Cerebellar cortex (tissue), 1 donor: ENCODE measurements at regions not wholly inside any gene's neighbourhood (a gene's known extent, or its start where the extent isn't known, plus 50 kb on each side); places are given as distances from the start of the nearest gene placed in this dataset.

Experiments used
- DNase-seq: peaks from one replicate; pipeline ENCODE4 v3.0.0-alpha.2; 2015; ENCODE audit warnings: low spot score

- DNase-seq = no peak
Observed at GRCh38 chr6:20313051-20313450, 88.6 kb upstream of the E2F3 start.

- DNase-seq = no peak
Observed at GRCh38 chr6:20313960-20314530, 87.6 kb upstream of the E2F3 start.

- DNase-seq = no peak
Observed at GRCh38 chr6:20314866-20315845, 86.5 kb upstream of the E2F3 start.

- DNase-seq = no peak
Observed at GRCh38 chr6:20317430-20317829, 84.2 kb upstream of the E2F3 start.

DNA sequence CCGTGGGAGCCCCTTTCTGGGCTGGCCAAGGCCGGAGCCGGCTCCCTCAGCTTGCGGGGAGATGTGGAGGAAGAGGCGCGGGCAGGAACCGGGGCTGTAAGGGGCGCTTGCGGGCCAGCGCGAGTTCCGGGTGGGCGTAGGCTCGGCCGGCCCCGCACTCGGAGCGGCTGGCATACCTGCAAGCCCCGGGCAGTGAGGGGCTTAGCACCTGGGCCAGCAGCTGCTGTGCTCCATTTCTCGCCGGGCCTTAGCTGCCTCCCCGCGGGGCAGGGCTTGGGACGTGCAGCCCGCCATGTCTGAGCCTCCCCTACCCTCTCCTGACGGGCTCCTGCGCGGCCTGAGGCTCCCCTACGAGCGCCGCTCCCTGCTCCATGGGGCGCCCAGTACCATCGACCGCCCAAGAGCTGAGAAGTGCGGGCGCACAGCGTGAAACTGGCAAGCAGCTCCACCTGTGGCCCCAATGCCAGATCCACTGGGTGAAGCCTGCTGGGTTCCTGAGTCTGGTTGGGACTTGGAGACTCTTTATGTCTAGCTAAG is 82.8 kb upstream of the E2F3 start:
- no peak for DNase-seq

- no peak for DNase-seq
Observed at GRCh38 chr6:20319520-20320357, 81.9 kb upstream of the E2F3 start.

- no peak for DNase-seq
Observed at GRCh38 chr6:20325641-20326421, 75.8 kb upstream of the E2F3 start.

DNA sequence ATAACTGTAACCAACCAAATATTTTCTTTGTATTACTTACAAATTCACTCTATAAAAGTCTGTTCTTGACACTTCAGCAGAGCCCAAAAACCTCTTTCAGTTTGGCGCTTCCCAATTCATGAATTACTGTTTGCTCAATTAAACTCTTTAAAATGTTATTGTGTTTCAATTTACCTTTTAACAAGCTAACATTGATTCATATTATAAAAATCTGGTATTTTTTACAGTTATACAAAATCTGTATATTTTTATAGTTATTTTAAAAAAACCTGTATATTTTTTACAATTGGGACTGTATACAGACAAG is 75.3 kb upstream of the E2F3 start:
- no peak for DNase-seq

- no peak for DNase-seq
Observed at GRCh38 chr6:20327141-20327540, 74.5 kb upstream of the E2F3 start.

- DNase-seq = no peak
Observed at GRCh38 chr6:20328266-20328923, 73.3 kb upstream of the E2F3 start.

GRCh38 chr6:20328924-20329300 is 72.8 kb upstream of the E2F3 start:
- no peak for DNase-seq

DNA sequence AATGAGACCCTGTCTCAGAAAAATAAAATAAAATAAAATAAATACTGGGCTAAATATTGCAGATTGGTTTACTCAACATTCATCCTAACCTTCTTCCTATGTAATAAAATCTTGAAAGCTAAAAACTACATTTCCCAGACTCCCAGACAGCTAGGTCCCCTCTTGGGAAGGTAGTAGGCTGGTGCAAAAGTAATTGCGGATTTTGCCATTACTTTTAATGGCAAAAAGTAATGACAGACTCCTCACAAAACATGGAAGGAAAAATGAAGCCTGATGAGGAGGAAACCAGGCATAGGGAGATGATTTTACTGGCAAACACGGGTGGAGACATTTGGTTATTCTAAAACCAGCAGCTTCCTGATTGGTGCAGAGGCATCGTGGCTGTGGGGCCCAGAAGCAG is 70.6 kb upstream of the E2F3 start:
- DNase-seq = no peak

GRCh38 chr6:20331625-20332024 is 70.1 kb upstream of the E2F3 start:
- no peak for DNase-seq

- no peak for DNase-seq
Observed at GRCh38 chr6:20332441-20333006, 69.2 kb upstream of the E2F3 start.

DNA sequence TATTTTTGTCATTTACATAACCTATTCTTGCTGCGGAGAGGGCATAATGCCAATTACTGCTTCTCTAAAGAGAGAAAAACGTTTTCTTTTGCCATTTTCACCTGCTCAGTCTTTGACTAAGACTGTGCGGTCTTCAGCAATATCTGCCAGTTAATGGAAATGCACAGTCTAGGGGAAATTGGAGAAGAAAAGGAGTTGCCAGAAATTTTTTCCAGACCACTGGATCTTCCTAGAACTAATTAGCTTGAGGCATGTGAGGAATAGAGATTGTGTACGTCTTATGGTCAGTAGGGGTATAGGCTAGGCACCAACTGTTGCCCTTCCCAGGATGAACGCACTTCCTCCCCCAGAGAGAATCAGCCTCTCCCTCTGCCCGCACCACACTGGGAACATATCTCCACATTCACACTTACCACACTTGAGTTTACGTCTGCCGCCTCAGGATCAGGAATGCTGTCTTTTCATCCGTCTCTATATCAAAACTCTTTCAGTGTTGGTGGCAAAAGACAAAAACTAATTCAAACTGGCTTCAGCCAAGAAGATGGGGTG is 67.9 kb upstream of the E2F3 start:
- peak; percentile 16 for DNase-seq

DNA sequence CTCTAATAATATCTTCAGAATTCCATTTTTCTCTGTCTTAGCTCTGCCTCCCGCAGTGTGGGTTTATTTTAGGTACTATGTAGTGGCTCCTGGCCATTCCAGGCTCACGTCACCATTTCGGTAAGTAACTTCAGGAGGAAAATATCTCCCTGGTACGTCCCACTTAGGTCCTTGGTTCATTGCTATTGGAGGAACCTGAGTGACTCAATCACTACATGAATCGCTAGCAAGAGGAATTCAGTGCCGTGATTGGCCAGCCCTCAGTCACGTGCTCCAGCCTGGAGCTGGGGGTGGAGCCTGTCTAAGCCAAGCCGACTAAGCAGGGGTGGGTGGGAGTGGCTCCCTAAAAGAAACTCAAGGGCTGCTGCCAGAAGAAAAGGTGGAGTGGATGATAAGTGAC is 67.3 kb upstream of the E2F3 start:
- no peak for DNase-seq

DNA sequence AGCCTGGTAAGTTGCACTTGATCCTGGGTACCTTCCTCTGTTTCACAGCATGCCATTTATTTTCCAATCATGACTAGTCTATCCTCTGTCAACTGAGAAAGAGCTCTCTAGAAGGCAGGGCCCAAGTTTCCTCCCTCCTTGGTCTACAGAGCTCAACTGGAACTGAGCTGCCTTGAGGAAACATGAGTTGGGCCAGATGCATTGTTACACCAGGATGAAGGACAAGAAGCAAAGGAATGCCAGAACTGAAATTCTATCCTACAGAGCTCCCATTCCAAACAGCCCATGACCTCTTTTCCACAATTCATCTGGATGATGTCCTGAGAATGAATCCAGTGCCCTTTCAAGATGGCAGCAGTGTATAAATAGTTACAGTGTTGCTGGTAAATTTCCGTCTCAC is 66.7 kb upstream of the E2F3 start:
- no peak for DNase-seq

- no peak for DNase-seq
Observed at GRCh38 chr6:20335872-20336271, 65.8 kb upstream of the E2F3 start.

GRCh38 chr6:20338156-20338555 is 63.5 kb upstream of the E2F3 start:
- no peak for DNase-seq

DNA sequence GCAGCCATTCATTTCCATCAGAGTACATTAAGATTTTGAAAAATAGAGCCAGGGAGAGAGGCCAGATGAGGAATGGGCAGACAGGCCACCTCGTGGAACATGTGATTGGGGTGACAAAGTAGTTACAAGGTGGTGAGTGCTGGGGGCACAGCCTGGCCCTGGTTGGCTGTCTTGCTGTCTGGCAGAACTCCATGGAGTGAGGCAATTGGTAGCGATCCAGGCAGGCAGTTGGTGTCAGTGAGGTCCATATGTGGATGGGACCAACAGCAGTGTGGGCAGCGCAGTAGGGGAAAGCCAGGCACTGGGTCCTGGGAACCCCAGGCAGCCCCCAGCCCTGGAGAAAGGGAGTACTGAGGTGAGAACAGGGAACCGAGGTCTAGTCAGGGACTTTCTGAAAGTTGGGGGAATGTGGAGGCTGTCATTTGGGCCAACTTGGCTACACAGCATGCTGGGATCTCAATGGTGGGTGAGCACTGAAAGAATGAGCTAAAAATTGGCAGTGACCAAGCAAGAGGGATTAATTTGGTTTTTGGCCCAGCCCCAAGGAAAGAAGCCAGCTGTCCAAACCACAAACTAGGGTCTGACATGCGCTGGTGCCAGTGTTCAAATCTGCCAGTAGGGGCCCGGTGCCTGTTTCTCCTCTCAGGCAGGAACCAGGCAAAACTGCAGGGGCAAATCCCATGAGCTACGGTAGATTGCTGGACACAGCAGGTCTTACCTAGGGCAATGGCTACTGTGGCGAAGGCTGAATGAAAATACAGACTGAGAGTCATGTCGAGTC is 61.4 kb upstream of the E2F3 start:
- DNase-seq = peak; percentile 28
